ENCODE measurements at regions not wholly inside any gene's neighbourhood (a gene's known extent, or its start where the extent isn't known, plus 50 kb on each side); places are given as distances from the start of the nearest gene placed in this dataset.

- TF ChIP-seq POLR2AphosphoS5 (IDR thresholded peaks at IDR 0.05; ENCODE audit: insufficient read depth in 1 of 2, low read depth in 1 of 2) (no peak), POLR2A (IDR thresholded peaks at IDR 0.05) (no peak)
Observed at GRCh38 chr5:84862132-84862531, 477.5 kb upstream of the EDIL3 start.
